ENCODE measurements at regions not wholly inside any gene's neighbourhood (a gene's known extent, or its start where the extent isn't known, plus 50 kb on each side); places are given as distances from the start of the nearest gene placed in this dataset.

DNA sequence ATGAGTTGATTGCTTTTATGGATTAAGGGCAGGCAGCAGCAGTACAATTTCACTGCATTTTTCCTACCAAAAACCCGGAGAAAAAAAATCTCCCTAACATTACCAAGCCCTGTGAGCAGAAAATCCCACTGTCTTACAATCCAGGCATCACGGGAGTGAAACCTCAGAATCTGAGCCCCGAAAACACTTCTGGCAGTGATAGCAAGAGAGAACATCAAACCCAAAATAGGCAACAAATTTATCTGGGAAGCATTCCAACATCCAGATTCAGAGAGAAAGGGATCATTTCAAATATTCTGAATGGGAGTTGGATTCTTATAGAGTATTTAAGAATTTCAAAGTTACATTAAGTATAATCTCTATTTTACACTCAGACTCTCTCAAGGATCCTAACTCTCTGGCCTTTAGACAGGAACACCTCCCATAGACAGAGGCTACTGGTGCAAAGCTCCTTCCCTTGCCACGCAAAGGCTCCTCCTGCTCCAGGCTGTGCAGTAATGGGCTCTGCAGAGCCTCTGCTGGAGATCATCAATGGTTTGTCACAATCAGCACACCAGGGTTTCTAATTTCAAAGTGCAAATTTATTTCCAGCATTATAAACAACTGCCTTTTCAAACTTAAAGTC lies 256.9 kb downstream of the PARM1 start:
- Histone ChIP-seq H3K9me3 (ENCODE audit: control insufficient read depth, low read depth, low read length) (no peaks in the 10 kb centered on the region), H3K79me1 (ENCODE audit: insufficient read depth, low read depth, low read length, poor library complexity, severe bottlenecking) (no peaks in the 10 kb centered on the region), H3K23ac (ENCODE audit: insufficient read length, low read depth, low read length) (no peak overlapping the region), H3K9ac (ENCODE audit: extremely low read depth, insufficient read length, low read length) (no peak overlapping the region), H3K18ac (ENCODE audit: insufficient read length, low read depth, low read length) (no peak overlapping the region), H2AK5ac (ENCODE audit: insufficient read length, low read length) (no peak overlapping the region), H3T11ph (ENCODE audit: low read length) (no peak overlapping the region), H3K4me1 (ENCODE audit: insufficient read depth, low read length) (no peaks in the 10 kb centered on the region), H4K8ac (replicated peaks; ENCODE audit: insufficient read length, low read depth, low read length) (no peak overlapping the region), H4K5ac (ENCODE audit: insufficient read length, low read depth, low read length) (no peak overlapping the region), H3K23me2 (ENCODE audit: insufficient read length, low read depth, low read length, poor library complexity, severe bottlenecking) (no peaks in the 10 kb centered on the region), H3K4ac (ENCODE audit: low read depth, low read length) (no peak overlapping the region), H4K20me1 (ENCODE audit: control insufficient read depth, insufficient read depth, insufficient read length) (no peaks in the 10 kb centered on the region), H4K91ac (ENCODE audit: insufficient read length, low read depth, low read length) (no peak overlapping the region), H3K27me3 (ENCODE audit: insufficient read depth, low read length) (no peaks in the 10 kb centered on the region), H2BK5ac (ENCODE audit: insufficient read length, low read length) (no peak overlapping the region), H3K27ac (ENCODE audit: insufficient read length, low read depth, low read length) (no peak overlapping the region), H3K4me2 (ENCODE audit: insufficient read depth, insufficient read length, low read length) (no peak overlapping the region), H3K56ac (ENCODE audit: insufficient read length, low read depth, low read length) (no peak overlapping the region), H2AFZ (ENCODE audit: low read length) (no peak overlapping the region), H2BK15ac (ENCODE audit: low read depth, low read length) (no peak overlapping the region), H2BK120ac (ENCODE audit: low read depth, low read length, poor library complexity, severe bottlenecking) (no peak overlapping the region), H3K14ac (ENCODE audit: insufficient read depth, low read length) (no peak overlapping the region), H2BK20ac (ENCODE audit: low read depth, low read length, poor library complexity, severe bottlenecking) (no peak overlapping the region), H3K79me2 (ENCODE audit: insufficient read depth, low read length) (no peaks in the 10 kb centered on the region), H2BK12ac (ENCODE audit: insufficient read length, low read depth, low read length) (no peak overlapping the region)
- Mint-ChIP-seq H3K4me3 (no peak overlapping the region), H3K27me3 (ENCODE audit: low read depth) (no peaks in the 10 kb centered on the region), H3K4me1 (peaks cover 0 to 4% of the 10 kb centered on the region in 2 experiments; a peak in 1 of 4 replicates), H3K27ac (no peak overlapping the region), H3K9me3 (no peaks in the 10 kb centered on the region; a peak in 1 of 5 replicates), H3K36me3 (ENCODE audit: insufficient read depth in 1 of 3, low read depth in 3 of 3) (no peaks in the 10 kb centered on the region)
- no CpG with 5 or more reads among the region's 4 CpGs for whole genome bisulfite sequencing (ENCODE audit: extremely low coverage, insufficient read length, low lambda C conversion rate)
- DNase-seq, result no peak
- TF ChIP-seq CTCF (conservative IDR thresholded peaks at IDR 0.05), result no peak

Measured in H9 (cell line).